OCI-M2 (cell line): ENCODE measurements at regions not wholly inside any gene's neighbourhood (a gene's known extent, or its start where the extent isn't known, plus 50 kb on each side); places are given as distances from the start of the nearest gene placed in this dataset.
"Not testable (repeated sequence)": the region's sequence is repeated elsewhere in the genome, so short reads cannot be mapped to it uniquely, and the experiment has no call there.

Source experiments
- DNase-seq: peaks from one replicate; lab custom pipeline; 2025; ENCODE audit not compliant: unreplicated experiment; lab: John Stamatoyannopoulos, UW

DNA sequence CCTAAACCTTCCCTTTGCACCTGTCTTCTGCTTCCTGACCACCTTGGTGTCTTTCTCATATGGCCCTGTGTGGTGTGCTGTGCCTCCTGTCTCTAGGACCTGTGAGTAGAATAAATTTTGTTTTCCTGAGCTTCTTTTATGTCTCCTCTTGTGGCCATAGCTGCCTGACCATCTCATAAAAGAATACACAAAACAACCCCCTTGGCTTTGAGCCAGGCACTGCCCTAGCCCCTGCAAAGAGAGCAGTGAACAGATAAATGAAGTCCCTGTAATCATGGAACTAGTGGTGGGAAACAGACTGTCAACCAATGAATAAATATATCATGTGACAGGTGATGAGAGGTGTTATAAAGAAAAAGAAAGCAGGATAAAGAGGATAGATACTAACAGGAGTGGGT lies 485.1 kb downstream of the CSNK1G3 start:
- no peak for DNase-seq

GRCh38 chr5:123992641-123993040 lies 480.7 kb downstream of the CSNK1G3 start:
- DNase-seq, result no peak

GRCh38 chr5:123987956-123988355 lies 476.0 kb downstream of the CSNK1G3 start:
- no peak for DNase-seq

- no peak for DNase-seq
These were observed 464.5 kb downstream of the CSNK1G3 start for GRCh38 chr5:123976379-123977033.

- not testable (repeated sequence) for DNase-seq
These were observed 463.5 kb downstream of the CSNK1G3 start for GRCh38 chr5:123975521-123975920.

DNA sequence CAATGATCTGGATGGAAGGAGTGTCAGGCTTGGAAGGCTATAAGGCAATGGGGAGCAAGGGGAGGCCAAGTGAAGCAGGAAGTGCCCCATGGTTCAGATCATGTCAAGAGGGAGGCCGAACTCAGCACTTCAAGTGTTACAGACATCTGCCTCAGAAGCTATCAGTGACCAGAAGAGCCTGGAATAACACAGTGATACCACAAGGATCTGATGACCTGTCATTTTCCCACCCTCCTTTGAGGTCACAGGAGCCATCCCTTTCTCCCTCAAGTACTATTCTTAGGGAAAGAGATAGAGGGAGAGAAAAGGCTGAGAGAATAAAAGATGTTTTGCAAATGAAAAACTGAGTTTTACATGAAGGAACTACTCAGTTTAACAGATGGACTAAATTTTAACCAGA lies 454.8 kb downstream of the CSNK1G3 start:
- no peak for DNase-seq

- no peak for DNase-seq
These were observed 453.6 kb downstream of the CSNK1G3 start for GRCh38 chr5:123965626-123966025.

DNA sequence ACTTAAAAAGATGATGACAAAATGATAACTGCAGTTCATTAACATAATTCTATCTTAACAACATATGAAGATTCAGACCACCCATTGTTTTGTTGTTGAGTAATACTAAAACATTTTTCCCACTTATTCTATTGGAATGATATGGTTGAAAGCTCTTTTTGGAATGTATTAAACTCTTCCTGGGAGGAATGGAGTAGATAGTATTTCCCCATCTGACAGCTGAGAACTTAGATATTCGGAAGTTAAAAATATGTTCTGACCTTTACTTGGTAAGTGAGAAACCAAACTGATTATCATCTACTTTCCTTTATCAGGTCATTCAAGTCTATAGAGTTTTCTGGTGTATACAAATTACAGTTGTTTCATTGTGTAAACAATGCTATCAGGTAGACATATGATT lies 452.9 kb downstream of the CSNK1G3 start:
- DNase-seq, result no peak

- DNase-seq, result no peak
These were observed 448.5 kb downstream of the CSNK1G3 start for GRCh38 chr5:123960526-123960925.

DNA sequence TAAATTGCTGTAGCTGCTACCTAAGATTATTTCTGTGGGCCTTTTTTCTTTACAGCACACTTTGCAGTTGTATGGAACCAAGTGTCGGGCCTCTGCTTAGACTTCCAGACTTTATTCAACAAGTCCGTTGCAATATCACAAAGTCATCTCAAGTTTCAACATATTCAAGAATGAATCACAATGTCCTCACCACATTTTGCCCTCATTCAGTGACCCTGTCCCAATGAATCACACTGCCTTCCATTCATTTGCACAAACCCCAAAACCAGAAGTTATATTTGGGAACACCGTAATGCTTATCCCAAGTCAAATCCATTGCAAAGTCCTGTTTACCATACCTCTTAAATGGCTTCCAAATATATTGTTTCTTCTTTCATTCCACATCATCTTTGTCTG lies 439.6 kb downstream of the CSNK1G3 start:
- DNase-seq, result no peak

- DNase-seq, result no peak
These were observed 439.0 kb downstream of the CSNK1G3 start for GRCh38 chr5:123950701-123951581.

GRCh38 chr5:123949807-123950340 lies 437.9 kb downstream of the CSNK1G3 start:
- no peak for DNase-seq

DNA sequence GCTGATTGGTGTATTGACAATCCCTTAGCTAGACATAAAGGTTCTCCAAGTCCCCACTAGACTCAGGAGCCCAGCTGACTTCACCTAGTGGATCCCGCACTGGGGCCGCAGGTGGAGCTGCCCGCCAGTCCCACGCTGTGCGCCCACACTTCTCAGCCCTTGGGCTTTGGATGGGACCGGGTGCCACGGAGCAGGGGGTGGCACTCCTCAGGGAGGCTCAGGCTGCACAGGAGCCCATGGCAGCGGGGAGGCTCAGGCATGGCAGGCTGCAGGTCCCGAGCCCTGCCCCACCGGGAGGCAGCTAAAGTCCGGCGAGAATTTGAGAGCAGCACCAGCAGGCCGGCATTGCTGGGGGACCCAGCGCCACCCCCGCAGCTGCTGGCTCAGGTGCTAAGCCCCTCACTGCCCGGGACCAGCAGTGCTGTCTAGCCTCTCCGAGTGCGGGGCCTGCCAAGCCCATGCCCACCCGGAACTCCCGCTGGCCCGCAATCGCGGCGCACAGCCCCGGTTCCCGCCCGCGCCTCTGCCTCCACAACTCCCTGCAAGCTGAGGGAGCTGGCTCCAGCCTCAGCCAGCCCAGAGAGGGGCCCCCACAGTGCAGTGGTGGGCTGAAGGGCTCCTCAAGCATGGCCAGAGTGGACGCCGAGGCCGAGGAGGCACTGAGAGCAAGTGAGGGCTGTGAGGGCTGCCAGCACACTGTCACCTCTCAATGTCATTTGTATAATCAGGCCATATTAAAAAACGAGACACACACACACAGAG lies 437.2 kb downstream of the CSNK1G3 start:
- DNase-seq, result no peak

DNA sequence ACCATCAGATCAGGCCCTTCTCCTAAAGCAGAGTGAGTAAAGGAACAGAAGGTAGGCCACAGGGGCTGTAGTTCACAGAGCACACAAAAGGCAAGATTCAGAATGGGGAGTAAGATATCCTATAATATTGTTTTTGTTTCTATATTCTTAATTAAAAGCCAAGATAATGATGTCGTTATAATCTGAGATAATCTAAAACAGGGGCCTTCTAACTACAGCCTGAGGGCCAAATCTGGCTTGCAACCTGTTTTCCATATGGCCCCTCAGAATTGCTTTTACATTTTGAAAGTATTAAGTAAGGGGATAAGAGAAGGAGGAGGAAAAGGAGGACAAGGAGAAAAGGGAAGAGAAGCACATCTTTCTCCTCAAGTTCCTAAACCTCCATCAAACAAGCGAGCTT lies 435.8 kb downstream of the CSNK1G3 start:
- DNase-seq, result no peak

DNA sequence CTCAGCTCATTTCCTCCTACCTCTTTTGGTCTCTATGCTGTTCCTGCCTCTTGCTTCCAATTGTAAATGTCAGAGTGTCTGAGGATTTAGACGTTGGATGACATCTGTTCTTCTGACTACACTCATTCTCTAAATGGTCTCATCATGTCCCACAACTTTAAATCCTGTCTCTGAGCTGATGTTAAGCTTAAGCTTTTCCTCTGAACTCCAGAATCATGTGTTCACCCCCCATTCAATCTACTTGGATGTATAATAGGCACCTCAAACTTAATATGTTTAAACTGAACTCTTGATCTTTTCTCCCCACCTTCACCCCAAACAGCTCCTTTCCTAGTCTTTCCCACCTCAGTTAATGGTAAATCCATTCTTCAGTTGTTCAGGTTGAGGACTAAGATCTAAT lies 433.6 kb downstream of the CSNK1G3 start:
- DNase-seq, result no peak

GRCh38 chr5:123943151-123943550 lies 431.2 kb downstream of the CSNK1G3 start:
- DNase-seq, result no peak

DNA sequence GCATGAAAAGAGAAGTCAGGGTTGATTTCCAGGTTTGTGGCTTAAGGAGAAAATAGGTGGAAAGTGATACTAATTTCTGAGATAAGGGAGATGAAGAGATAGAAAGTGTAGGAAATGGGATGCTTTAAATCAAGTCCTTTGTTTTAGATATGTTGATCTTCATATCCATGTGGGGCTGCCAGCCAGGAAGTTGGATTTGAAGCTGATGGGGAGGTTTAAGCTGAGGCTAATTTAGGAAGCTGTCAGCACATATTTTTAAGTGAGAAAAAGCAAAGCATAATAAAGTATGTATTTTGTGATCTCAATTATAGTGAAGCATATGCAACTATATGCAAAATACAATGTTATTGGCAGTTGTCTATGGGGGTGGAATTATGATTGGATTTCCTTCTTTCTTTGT lies 428.4 kb downstream of the CSNK1G3 start:
- DNase-seq, result no peak

- DNase-seq, result no peak
These were observed 425.3 kb downstream of the CSNK1G3 start for GRCh38 chr5:123937230-123937629.

GRCh38 chr5:123936548-123936947 lies 424.6 kb downstream of the CSNK1G3 start:
- DNase-seq, result no peak

DNA sequence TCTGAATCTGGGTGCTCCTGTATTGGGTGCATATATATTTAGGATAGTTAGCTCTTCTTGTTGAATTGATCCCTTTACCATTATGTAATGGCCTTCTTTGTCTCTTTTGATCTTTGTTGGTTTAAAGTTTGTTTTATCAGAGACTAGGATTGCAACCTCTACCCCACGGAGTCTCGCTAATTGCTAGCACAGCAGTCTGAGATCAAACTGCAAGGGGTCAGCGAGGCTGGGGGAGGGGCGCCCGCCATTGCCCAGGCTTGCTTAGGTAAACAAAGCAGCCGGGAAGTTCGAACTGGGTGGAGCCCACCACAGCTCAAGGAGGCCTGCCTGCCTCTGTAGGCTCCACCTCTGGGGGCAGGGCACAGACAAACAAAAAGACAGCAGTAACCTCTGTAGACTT lies 421.8 kb downstream of the CSNK1G3 start:
- DNase-seq, result not testable (repeated sequence)

GRCh38 chr5:123929055-123929474 lies 417.1 kb downstream of the CSNK1G3 start:
- no peak for DNase-seq
